GM19452 (cell line): ENCODE measurements at regions not wholly inside any gene's neighbourhood (a gene's known extent, or its start where the extent isn't known, plus 50 kb on each side); places are given as distances from the start of the nearest gene placed in this dataset.

Experiments used
- ATAC-seq: cut with Tn5 transposase; IDR thresholded peaks from one replicate; pipeline ENCODE4 v1.9.1; 2021; ENCODE audit not compliant: unreplicated experiment

DNA sequence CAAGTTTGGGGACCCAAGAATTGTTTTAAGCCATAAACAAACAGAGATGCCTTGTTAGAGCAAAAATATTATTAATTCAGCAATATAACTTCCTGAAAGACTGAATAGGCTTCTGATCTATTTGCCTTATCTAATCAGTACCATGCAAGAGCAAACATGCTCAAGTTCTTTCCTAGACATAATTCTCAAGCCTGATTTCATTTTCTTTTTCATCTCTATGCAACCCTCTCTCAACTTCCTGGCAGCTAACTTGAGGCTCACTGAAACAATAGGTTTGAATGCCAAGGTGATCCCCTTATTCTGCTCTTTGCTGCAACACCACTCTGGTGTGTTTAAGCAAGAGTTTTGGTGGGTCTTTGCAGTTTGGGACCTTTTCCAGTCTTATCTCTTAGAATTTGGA is 230.9 kb upstream of the CD96 start:
- no peak for ATAC-seq

DNA sequence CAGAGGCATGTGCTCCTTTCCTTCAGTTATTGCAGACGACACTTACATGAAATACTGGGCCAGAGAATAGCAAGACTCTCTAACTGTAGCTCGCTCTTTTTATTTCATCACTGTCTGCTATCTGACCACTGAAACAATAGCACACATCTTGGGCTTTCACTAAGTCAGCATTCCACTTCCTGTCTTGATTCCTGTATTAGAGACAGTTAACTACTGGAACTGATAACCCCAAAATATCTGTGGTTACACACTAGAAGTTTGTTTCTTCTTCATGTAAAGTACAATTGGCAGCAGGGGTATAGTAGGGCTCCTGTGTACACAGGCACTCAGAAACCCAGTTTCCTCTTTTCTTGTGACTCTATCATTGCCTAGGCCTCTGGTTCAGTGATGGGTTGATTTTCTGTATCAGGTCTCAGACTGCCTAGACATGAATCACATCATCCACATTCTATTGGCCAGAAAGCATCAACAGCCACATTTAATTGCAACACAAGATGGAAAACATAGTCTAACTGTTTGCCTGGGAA is 230.2 kb upstream of the CD96 start:
- peak; percentile 91 for ATAC-seq

DNA sequence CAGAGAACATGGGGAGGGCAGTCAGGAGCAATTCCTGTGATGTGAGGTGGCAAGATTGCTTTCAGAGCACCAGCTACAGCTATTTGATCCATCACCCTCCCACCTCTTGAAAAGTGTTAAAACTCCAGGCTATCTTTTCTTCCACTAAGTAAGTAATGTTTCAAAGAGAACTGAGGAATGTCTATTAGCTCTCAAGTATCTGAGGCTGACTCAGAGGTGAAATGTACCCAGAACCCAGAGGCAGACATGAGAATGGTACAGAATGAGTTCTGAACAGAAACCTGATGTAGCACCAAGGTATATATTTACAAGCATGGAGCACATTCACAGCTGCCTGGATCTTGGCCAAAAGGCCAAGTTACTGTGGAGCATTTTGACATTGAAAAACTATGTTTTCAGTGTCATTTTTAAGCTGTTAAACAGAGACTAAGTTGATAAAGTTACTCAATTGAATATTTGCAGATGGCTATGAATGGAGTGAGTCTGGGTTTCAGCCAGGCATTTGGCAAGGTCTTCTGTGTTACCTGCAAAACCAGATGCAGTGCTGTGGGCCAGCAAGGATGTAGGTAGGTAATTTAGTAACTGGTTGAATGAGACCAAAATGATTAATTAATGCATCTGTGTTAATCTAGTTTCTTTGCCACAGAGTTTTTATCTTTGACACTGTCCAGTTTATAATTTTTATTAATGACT is 227.7 kb upstream of the CD96 start:
- ATAC-seq, result no peak

DNA sequence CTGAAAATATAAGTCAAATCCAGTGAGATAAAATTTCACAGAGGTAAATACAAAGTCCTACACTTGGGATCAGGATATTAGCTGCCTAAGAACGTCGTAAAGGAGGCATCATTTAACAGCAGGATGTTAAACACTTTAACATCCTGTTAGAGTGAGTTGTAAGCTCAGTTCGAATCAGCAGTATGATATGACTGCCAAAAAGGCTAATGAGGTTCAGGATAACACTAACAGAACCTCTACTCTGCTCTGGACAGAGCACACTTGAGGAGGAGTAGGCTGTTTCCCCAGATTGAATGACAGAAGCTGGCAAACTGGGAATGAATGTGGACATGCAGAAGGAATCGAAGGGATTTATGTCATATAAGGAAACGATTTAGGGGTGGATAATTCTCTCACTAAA is 227.1 kb upstream of the CD96 start:
- no peak for ATAC-seq

DNA sequence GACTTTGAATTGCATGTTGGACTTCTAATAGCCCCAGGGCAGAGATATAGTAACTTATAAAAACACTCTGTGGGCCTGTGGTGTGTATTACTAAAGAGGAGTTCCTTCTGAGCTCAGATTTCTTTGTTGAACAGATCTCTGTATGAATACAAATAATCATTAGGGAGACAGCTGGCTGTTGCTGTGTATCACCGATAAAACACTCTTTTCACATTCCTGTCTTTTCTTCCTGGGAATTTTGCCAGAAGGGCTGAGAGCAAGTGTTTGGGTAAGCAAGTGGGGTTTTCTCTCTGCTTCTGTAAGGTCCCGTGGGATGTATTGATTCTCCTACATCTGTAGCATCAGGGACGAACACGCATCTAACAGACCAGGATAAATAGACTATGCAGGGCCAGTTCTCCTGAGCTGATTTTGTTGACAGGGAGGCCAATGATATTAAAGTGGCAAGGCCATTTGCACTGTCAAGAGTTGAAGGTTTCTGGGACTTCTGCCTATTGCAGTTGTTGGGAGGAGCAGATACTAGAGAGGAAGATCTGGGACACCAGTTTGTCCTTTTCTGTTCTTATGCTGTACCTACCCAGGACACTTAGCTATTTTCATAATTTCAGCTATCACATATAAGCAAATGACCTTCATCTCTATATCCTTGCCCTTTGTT is 225.9 kb upstream of the CD96 start:
- ATAC-seq, result no peak

DNA sequence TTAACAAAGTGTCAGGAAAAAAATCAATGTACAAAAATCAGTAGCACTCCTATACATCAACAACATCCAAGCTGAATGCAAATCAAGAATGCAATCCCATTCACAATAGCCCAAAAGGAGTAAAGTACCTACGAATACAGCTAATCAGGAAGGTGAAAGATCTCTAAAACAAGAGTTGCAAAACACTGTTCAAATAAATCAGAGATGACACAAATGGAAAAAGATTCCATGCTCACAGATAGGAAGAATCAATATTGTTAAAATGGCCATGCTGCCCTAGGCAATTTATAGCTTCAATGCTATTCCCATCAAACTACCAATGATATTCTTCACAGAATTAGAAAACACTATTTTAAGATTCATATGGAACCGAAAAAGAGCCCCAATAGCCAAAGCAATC is 223.7 kb upstream of the CD96 start:
- no peak for ATAC-seq

DNA sequence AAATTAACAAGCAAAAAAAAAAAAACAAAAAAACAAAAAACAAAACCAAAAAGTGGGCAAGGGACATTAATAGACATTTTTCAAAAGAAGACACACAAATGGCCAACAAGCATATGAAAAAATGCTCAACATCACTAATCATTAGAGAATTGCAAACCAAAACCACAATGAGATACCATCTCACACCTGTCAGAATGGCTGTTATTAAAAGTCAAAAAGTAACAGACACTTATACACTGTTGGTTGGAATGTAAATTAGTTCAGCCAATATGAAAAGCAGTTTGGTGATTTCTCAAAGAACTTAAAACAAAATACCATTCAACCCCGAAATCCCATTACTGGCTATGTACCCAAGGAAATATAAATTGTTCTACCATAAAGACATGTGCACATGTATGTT is 222.4 kb upstream of the CD96 start:
- ATAC-seq, result no peak

DNA sequence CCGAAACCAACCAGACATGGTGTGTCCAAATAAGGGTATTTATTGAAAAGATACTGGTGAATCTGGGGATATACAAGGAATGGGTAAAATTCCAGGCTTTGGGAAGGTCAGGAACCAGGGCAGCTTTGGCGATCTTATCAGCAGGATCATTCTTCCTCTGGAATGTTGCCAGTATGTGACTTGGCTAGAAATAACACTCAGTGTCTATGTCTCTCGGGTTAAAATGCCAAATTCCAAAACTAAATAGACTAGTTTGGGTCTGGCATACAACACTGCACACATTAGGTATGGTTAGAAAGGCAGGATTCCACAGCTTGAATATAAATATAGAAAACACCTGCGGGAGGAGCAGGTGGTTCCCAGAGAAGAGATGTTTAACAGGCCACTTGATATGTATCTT is 220.2 kb upstream of the CD96 start:
- no peak for ATAC-seq

DNA sequence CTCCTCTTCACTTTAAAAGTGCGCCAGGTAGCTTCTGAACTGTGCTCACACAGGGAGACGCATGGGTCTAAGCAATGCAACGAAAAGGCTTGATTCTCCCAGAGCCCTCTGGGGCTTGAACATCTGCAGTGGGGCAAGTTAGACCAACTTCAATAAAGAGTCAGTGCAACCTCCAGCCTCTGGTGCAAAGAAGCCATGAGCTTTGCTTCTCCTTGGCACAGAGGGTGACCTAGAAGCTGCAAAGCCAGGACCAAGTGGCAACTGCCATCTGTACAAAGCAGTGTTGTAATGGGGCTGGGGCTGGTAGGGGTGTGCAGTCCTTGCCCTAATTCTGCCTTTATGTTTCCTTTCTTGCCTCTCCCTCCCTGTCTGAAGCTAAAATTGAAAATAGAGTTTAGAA is 219.0 kb upstream of the CD96 start:
- no peak for ATAC-seq

DNA sequence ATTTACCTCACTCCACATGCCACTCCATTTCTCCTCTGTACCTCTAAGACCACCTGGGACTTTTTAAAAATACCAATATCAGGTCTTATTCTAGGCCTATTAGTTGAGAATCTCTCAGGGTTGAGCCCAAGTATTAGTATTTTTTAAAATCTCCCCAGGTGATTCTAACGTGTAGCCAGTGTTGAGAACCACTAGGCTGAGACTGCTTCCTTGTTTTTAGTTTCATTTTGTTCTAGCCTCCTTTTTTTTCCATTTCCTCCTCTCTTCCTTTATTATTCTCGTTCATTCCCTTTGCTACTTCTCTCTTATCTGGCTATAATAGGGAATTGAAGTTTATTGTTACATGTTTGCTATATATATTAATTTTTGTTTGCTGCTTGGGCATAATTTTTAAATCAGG is 217.8 kb upstream of the CD96 start:
- no peak for ATAC-seq

DNA sequence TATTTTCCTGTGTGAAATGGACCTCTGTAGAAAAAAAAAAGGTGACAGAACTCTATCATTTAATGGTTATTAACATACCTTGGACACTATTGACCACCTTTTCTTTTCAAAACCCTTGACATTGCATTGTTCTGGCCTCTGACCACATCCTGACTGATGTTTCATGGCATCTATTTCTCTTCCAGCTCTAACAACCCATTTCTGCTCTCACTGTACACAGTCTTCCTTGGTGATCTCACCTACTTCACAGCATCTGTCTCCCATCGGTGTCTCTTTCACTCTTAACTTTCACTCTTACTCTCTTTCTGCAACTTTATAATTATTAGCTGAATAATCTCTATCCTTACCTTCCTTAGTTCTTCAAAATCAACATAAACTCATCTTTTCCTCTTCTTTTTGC is 217.4 kb upstream of the CD96 start:
- peak; percentile 59 for ATAC-seq

DNA sequence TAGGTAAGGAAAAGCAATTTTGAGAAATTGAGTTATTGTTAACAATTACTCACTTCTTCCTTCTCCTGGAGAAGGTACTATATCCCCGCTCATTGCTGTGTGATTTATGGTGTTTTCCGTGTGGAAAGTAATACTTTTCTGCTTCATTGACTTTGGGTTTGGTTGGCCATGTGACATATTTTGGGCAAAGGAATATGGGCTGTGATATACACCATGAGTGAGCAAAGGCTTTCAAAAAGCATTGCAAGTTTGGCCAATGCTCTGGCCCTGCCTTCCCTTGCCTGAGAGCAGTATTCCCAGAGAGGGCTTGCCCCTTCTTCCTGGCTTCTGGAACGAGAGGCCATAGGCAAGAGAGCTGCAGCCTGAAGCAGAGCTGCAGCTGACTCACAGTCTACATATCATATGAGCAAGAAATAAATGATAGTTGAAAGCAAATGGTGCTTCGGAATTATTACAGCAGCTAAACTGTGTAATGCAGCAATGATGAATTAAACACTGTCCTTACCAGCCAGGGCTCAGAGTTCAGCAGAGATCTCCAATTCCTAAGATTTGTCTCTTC is 216.8 kb upstream of the CD96 start:
- no peak for ATAC-seq

DNA sequence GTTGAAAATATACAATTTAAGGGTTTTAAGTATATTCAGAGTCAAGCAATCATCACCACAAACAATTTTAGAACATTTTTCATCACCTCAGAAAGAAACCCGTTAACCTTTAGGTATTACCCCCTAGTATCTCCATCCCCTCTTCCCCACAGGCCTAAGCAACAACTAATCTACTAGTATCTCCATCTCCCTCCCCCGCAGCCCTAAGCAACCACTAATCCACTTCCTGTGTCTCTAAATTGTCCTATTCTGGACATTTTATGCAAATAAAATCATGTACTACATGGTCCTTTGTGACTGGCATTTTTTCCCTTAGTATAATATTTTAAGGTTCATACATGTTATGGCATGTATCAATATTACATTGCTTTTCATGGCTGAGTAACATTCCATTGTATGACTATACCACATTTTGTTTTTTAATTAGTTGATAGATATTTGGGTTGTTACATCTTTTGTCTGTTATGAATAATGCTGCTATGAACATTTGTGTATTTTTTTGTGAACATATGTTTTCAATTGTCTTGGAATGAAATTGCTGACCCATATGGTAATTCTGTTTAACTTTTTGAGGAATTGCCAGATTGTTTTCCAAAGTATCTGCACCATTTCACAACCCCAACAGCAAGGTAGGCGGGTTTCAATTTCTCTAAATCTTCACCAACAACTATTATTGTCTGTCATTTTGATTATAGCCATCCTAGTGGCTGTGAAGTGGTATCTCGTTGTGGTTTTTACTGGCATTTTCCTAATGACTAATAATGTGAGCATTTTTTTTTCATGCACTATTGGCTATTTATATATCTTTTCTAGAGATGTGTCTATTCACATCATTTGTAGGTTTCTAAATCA is 215.6 kb upstream of the CD96 start:
- ATAC-seq, result no peak

DNA sequence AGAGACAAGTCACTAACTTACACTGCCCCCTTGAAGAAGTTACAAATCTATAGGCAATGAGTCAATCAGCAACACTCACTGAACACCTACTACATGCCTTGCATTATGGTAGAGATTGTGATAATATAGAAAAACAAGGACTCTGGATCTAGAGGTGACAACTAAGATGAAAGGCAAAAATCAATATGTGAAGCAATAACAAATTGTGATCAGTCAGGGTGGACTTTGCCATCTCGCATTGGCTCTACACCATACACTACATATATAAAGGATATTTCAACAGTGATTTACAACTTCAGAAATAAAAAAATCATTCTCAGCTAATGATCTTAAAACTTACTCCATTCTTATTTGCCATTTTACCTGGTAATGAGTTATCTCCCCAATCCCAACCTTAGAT is 210.7 kb upstream of the CD96 start:
- no peak for ATAC-seq

DNA sequence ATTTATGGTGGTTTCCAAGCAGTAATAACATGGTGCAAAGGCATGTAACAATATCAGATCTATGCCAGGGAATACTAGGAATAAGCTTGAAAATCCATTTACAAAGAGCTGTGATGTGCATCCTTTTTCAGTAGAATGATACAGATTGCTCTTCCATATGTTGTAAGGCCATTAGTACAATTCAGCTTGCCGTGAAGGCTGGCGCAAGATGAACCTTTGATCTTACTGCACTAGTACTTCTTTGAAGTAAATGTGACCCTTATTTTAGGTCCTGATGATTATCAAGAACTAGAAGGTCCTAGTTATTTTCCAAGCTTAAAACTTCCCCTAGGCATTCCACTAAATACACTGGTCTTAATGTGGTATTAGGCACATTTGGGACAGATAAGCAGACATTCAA is 210.1 kb upstream of the CD96 start:
- ATAC-seq, result no peak

DNA sequence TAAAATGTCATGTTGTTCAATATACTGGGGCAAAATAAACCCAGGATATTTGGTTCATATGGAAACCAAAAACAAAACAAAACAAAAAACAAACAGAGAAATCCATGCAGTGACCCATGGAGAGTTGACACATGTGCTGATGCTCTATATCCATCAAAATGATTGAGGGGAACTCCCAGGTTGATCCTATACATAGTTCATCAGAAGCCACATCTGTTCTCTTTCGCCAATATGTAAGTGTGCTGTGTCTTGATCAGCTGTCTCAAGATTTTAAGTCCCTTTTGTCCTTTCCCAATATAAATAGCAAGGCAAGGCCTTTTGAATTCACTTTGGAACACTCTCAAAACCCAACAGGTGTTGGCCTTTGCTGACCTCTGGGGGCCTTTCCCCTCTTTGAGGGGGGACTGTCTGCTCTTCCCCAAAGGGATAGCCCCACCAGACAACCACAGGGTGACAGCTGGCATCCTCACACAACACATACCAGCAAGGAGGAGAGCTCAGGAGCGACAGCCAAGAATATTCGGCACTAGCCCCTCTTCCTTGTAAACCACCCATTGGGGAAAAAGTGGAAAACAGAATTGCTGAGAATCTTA is 209.4 kb upstream of the CD96 start:
- ATAC-seq, result no peak

DNA sequence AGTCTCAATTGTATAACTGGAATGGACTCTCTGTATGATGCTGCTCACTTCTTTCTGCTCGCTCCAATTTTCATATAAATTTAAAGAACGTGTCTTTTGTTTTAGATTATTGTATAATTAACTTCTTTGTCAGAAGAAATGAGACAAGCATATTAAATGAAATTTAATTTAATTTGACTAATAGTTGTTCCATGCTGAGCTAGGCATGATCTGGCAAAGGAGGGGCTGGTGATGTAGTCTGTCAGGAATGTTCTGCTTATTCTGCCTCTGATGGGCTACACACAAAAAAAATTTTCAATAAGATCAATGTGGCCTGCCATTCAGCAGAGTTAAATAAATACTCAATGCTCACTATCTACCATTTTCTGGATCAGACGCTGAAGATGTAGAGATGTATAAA is 208.4 kb upstream of the CD96 start:
- no peak for ATAC-seq

DNA sequence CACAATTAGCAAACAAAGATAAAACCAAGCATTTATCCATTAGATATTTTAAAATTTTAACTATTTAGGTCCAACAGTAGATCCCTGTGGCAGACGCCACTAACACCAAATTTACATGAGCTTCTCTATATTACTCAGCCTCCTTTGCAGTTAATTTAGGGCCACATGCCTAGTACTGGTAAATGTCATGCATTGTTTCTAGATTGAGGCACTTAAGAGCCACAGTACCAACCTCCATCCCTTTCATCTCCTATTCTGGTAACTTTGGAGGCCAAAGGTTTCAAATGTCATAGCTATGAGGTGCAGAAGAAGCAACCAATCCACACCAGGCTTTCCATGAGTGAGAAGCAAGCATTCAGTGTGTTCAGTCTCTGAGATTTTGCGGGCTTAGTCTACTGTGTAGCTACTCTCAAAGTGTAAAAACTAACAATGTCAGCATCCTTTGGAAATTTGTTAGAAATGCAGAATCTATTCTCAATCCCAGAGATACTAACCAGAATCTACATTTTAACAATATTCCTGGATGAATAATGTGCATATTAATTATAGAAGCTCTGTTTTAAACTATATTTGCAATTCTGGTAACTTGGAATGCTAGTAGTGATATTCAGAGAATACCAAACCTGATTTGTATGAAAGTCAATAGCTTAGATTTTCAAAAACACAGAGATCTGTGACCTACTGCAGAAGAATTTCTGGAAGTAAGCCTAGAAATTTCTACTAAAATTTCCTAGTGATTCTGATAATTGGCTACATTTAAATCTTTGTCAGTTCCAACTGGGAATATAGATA is 206.3 kb upstream of the CD96 start:
- no peak for ATAC-seq

DNA sequence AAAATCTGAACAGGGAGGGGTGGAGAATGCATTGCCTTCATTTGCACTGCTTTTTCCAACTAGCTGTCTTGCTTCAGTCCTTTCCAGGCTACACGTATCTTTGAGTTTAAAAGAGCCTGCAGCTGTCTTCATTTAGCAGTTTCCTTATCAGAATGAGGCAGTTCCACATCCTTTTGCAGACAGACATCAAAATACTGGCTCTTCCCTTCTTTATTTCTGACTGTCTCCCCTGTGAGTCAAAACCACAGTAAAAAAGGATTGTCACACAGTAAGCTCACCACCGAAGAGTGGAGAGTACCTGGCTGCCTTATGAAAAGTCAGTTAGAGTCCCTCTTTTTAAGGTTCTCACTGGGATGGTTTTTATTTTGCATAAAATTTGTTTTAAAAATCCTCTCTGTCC is 205.5 kb upstream of the CD96 start:
- no peak for ATAC-seq

DNA sequence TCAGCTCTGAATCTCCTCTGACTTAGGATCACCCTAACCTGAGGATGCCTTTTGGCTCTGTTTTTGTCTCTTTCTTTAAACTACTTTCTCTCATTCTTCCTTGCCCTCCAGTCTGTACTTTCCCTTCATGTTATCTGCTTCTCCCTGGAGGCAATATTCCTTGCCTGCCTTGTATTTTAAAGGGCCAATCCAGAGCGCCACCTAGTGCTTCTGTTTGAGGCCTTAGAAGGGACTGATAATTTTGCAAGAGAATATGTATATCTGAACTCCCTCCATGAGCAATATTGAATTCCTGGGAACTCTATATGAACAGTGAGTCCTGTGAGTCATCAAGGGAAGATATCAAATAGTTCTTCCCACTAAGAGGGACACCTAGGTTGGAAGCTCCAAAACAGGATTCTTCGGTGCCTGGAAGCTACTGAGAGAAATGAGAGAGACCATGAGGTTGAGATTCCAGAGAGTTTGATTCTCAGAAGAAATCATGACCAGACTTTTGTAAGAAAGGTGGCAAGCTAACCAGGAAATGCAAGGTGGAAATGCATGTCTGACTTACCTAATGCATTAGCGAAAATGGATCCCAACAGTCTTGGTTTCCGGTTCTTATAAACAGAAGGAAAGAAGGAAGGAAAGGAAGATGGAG is 203.8 kb upstream of the CD96 start:
- no peak for ATAC-seq
